GM06990 (cell line): ENCODE measurements at regions not wholly inside any gene's neighbourhood (a gene's known extent, or its start where the extent isn't known, plus 50 kb on each side); places are given as distances from the start of the nearest gene placed in this dataset.

ENCODE experiments used
- DNase-seq: peaks from one replicate; pipeline ENCODE4 v3.0.0-alpha.2; 2011; ENCODE audit not compliant: insufficient read length; ENCODE audit errors: extremely low read depth
- H3K27me3 ChIP-seq: replicated peaks from 2 replicates; pipeline ENCODE4 v1.6.0; 2011; ENCODE audit warnings: low read length; ENCODE audit not compliant: control insufficient read depth, insufficient read depth
- H3K36me3 ChIP-seq: 2 replicates; pipeline ENCODE4 v1.5.1; 2011; ENCODE audit warnings: low read length; ENCODE audit not compliant: control insufficient read depth, insufficient read depth
- H3K4me3 ChIP-seq: replicated peaks from 2 replicates; pipeline ENCODE4 v1.5.1; 2011; ENCODE audit warnings: low read depth, mild to moderate bottlenecking, control low read depth, low read length
- CTCF ChIP-seq: IDR thresholded peaks from 2 replicates; pipeline ENCODE4 v1.5.1; 2011; ENCODE audit warnings: low read length, control low read depth, mild to moderate bottlenecking, inconsistent platforms; ENCODE audit not compliant: insufficient read depth, poor library complexity, severe bottlenecking

- no peak for DNase-seq
- TF ChIP-seq CTCF: no peak
Measured at GRCh38 chr5:18420711-18421110, 786.5 kb downstream of the TAF11L14 start.

GRCh38 chr5:18433336-18433735 lies 799.1 kb downstream of the TAF11L14 start:
- no peak for DNase-seq
- TF ChIP-seq CTCF: no peak
- Histone ChIP-seq H3K4me3 (no peak overlapping the region), H3K36me3 (no peaks in the 10 kb centered on the region), H3K27me3 (no peaks in the 10 kb centered on the region)

More at GRCh38 chr5:18420711-18421110, 786.5 kb downstream of the TAF11L14 start:
- H3K4me3 ChIP-seq: no peak overlapping the region
- no peaks in the 10 kb centered on the region for H3K27me3 ChIP-seq
- H3K36me3 ChIP-seq: no peaks in the 10 kb centered on the region

- TF ChIP-seq CTCF: no peak
- H3K27me3 ChIP-seq: no peaks in the 10 kb centered on the region
Measured at GRCh38 chr5:18438126-18438525, 803.9 kb downstream of the TAF11L14 start.

GRCh38 chr5:18455521-18455920 lies 821.3 kb downstream of the TAF11L14 start:
- no peak overlapping the region for H3K4me3 ChIP-seq
- H3K27me3 ChIP-seq: no peaks in the 10 kb centered on the region
- no peak for TF ChIP-seq CTCF
- no peaks in the 10 kb centered on the region for H3K36me3 ChIP-seq
- no peak for DNase-seq

More at GRCh38 chr5:18438126-18438525, 803.9 kb downstream of the TAF11L14 start:
- Histone ChIP-seq H3K36me3 (no peaks in the 10 kb centered on the region), H3K4me3 (no peak overlapping the region)
- DNase-seq: no peak

GRCh38 chr5:18457255-18457654 lies 823.0 kb downstream of the TAF11L14 start:
- no peak overlapping the region for H3K4me3 ChIP-seq
- H3K36me3 ChIP-seq: no peaks in the 10 kb centered on the region
- TF ChIP-seq CTCF: no peak
- DNase-seq: no peak
- H3K27me3 ChIP-seq: no peaks in the 10 kb centered on the region

GRCh38 chr5:18461766-18462165 lies 827.5 kb downstream of the TAF11L14 start:
- no peak for DNase-seq
- H3K36me3 ChIP-seq: no peaks in the 10 kb centered on the region
- no peaks in the 10 kb centered on the region for H3K27me3 ChIP-seq
- H3K4me3 ChIP-seq: no peak overlapping the region
- TF ChIP-seq CTCF: no peak
